ENCODE measurements at regions not wholly inside any gene's neighbourhood (a gene's known extent, or its start where the extent isn't known, plus 50 kb on each side); places are given as distances from the start of the nearest gene placed in this dataset.

- Histone ChIP-seq H3K27ac (no peak overlapping the region), H3K9me3 (no peaks in the 10 kb centered on the region), H3K4me1 (no peaks in the 10 kb centered on the region), H3K36me3 (no peaks in the 10 kb centered on the region), H3K27me3 (no peaks in the 10 kb centered on the region), H3K4me3 (no peak overlapping the region)
- intact Hi-C loops (cut with DNase I): no loop called here
- TF ChIP-seq CTCF (IDR thresholded peaks at IDR 0.05): no peak
- no peak for DNase-seq (ENCODE audit: low spot score in 2 of 2)
Observed at GRCh38 chr18:64488698-64489097, 339.8 kb upstream of the LINC00305 start.

GRCh38 chr18:64474773-64475172 is 325.9 kb upstream of the LINC00305 start:
- no peak overlapping the region for H3K4me3 ChIP-seq
- TF ChIP-seq CTCF (IDR thresholded peaks at IDR 0.05): no peak
- H3K27ac ChIP-seq: no peak overlapping the region
- no peaks in the 10 kb centered on the region for H3K36me3 ChIP-seq
- no peaks in the 10 kb centered on the region for H3K27me3 ChIP-seq
- intact Hi-C loops (cut with DNase I): no loop called here
- DNase-seq (ENCODE audit: low spot score in 2 of 2): no peak
- H3K4me1 ChIP-seq: no peaks in the 10 kb centered on the region
- no peaks in the 10 kb centered on the region for H3K9me3 ChIP-seq

GRCh38 chr18:64474255-64474654 is 325.4 kb upstream of the LINC00305 start:
- no peak overlapping the region for H3K27ac ChIP-seq
- no peak for DNase-seq (ENCODE audit: low spot score in 2 of 2)
- intact Hi-C loops (cut with DNase I): no loop called here

GRCh38 chr18:64449434-64449833 is 300.5 kb upstream of the LINC00305 start:
- intact Hi-C loops (cut with DNase I): no loop called here
- Histone ChIP-seq H3K27ac (no peak overlapping the region), H3K27me3 (no peaks in the 10 kb centered on the region), H3K36me3 (no peaks in the 10 kb centered on the region), H3K9me3 (no peaks in the 10 kb centered on the region), H3K4me3 (no peak overlapping the region), H3K4me1 (no peaks in the 10 kb centered on the region)
- no peak for DNase-seq (ENCODE audit: low spot score in 2 of 2)
- TF ChIP-seq CTCF (IDR thresholded peaks at IDR 0.05): no peak

More at GRCh38 chr18:64474255-64474654, 325.4 kb upstream of the LINC00305 start:
- Histone ChIP-seq H3K4me1 (no peaks in the 10 kb centered on the region), H3K36me3 (no peaks in the 10 kb centered on the region), H3K4me3 (no peak overlapping the region), H3K9me3 (no peaks in the 10 kb centered on the region), H3K27me3 (no peaks in the 10 kb centered on the region)
- TF ChIP-seq CTCF (IDR thresholded peaks at IDR 0.05): no peak

- no peak for TF ChIP-seq CTCF (IDR thresholded peaks at IDR 0.05)
- H3K27me3 ChIP-seq: no peaks in the 10 kb centered on the region
- H3K4me1 ChIP-seq: no peaks in the 10 kb centered on the region
- no peaks in the 10 kb centered on the region for H3K36me3 ChIP-seq
- H3K9me3 ChIP-seq: no peaks in the 10 kb centered on the region
- no peak overlapping the region for H3K4me3 ChIP-seq
- no peak for DNase-seq (ENCODE audit: low spot score in 2 of 2)
- intact Hi-C loops (cut with DNase I): no loop called here
- H3K27ac ChIP-seq: no peak overlapping the region
Observed at GRCh38 chr18:64444819-64445218, 295.9 kb upstream of the LINC00305 start.

GRCh38 chr18:64438178-64438577 is 289.3 kb upstream of the LINC00305 start:
- no peaks in the 10 kb centered on the region for H3K4me1 ChIP-seq
- no peak overlapping the region for H3K27ac ChIP-seq
- no peak overlapping the region for H3K4me3 ChIP-seq
- TF ChIP-seq CTCF (IDR thresholded peaks at IDR 0.05): no peak
- peaks cover 0 to 7% of the 10 kb centered on the region in 2 donors for H3K9me3 ChIP-seq
- no peak for DNase-seq (ENCODE audit: low spot score in 2 of 2)
- H3K36me3 ChIP-seq: no peaks in the 10 kb centered on the region
- intact Hi-C loops (cut with DNase I): no loop called here
- H3K27me3 ChIP-seq: no peaks in the 10 kb centered on the region
